Colonic mucosa (tissue), 4 donors: ENCODE measurements at regions not wholly inside any gene's neighbourhood (a gene's known extent, or its start where the extent isn't known, plus 50 kb on each side); places are given as distances from the start of the nearest gene placed in this dataset.

ENCODE experiments used
- DNase-seq: peaks from one replicate; pipeline ENCODE4 v3.0.0-alpha.2; 2020
- H3K27ac ChIP-seq: fragments of 200-600 bp; one replicate; pipeline ENCODE4 v1.8.0; 2021
- H3K27me3 ChIP-seq: fragments of 200-600 bp; one replicate; pipeline ENCODE4 v1.8.0; 2021
- H3K36me3 ChIP-seq: fragments of 200-600 bp; one replicate; pipeline ENCODE4 v1.8.0; 2021
- H3K4me1 ChIP-seq: fragments of 200-600 bp; one replicate; pipeline ENCODE4 v1.8.0; 2021; ENCODE audit warnings: mild to moderate bottlenecking
- H3K4me3 ChIP-seq: fragments of 200-600 bp; one replicate; pipeline ENCODE4 v1.8.0; 2021
- H3K9ac ChIP-seq, 2 donors: one replicate each; pipeline ENCODE4 v1.7.0; 2013; ENCODE audit warnings: control low read depth in 2 of 2, low read depth in 2 of 2, low read length in 2 of 2
- H3K9me3 ChIP-seq: fragments of 200-600 bp; one replicate; pipeline ENCODE4 v1.8.0; 2021
- CTCF ChIP-seq: fragments of 200-600 bp; IDR thresholded peaks from one replicate; pipeline ENCODE4 v1.8.0; 2022; ENCODE audit warnings: antibody characterized with exemption, mild to moderate bottlenecking
- intact Hi-C: fragments of 100-400 bp; cut with DNase I; formaldehyde crosslinking; loops from one replicate; pipeline ENCODE4 v1.14.1; 2022
- donor health status: healthy.
- donor health status: DM: no; HTN: no; CAD: no.
- donor health status: DM: no; HTN: no; CAD: no.

GRCh38 chr2:144686518-144687215, 166.7 kb upstream of the ZEB2 start:
- Histone ChIP-seq H3K27me3 (no peaks in the 10 kb centered on the region), H3K9me3 (no peaks in the 10 kb centered on the region), H3K4me1 (no peaks in the 10 kb centered on the region), H3K9ac (no peak overlapping the region), H3K36me3 (no peaks in the 10 kb centered on the region), H3K27ac (no peak overlapping the region), H3K4me3 (no peak overlapping the region)
- DNase-seq: no peak
- intact Hi-C loops: no loop called here
- TF ChIP-seq CTCF: no peak

GRCh38 chr2:144683966-144684365, 164.0 kb upstream of the ZEB2 start:
- intact Hi-C loops: no loop called here
- TF ChIP-seq CTCF: no peak
- Histone ChIP-seq H3K9me3 (no peaks in the 10 kb centered on the region), H3K27me3 (no peaks in the 10 kb centered on the region), H3K4me1 (no peaks in the 10 kb centered on the region), H3K27ac (no peak overlapping the region), H3K36me3 (no peaks in the 10 kb centered on the region), H3K4me3 (no peak overlapping the region), H3K9ac (no peak overlapping the region)
- no peak for DNase-seq

- no peaks in the 10 kb centered on the region for H3K4me1 ChIP-seq
- no peak for DNase-seq
- intact Hi-C loops: no loop called here
- no peak overlapping the region for H3K9ac ChIP-seq
- TF ChIP-seq CTCF: no peak
- H3K27me3 ChIP-seq: no peaks in the 10 kb centered on the region
- H3K9me3 ChIP-seq: no peaks in the 10 kb centered on the region
- H3K36me3 ChIP-seq: no peaks in the 10 kb centered on the region
- H3K4me3 ChIP-seq: no peak overlapping the region
- no peak overlapping the region for H3K27ac ChIP-seq
Measured at GRCh38 chr2:144683107-144683753, 163.3 kb upstream of the ZEB2 start.

GRCh38 chr2:144682248-144682647, 162.3 kb upstream of the ZEB2 start:
- DNase-seq: no peak
- no peaks in the 10 kb centered on the region for H3K9me3 ChIP-seq
- no peak overlapping the region for H3K27ac ChIP-seq
- H3K4me3 ChIP-seq: no peak overlapping the region
- TF ChIP-seq CTCF: no peak
- no peaks in the 10 kb centered on the region for H3K27me3 ChIP-seq
- no peaks in the 10 kb centered on the region for H3K36me3 ChIP-seq
- H3K4me1 ChIP-seq: no peaks in the 10 kb centered on the region
- intact Hi-C loops: no loop called here
- H3K9ac ChIP-seq: no peak overlapping the region

- TF ChIP-seq CTCF: no peak
- no peaks in the 10 kb centered on the region for H3K36me3 ChIP-seq
- no peaks in the 10 kb centered on the region for H3K27me3 ChIP-seq
- H3K27ac ChIP-seq: no peak overlapping the region
- H3K9ac ChIP-seq: no peak overlapping the region
- no peaks in the 10 kb centered on the region for H3K4me1 ChIP-seq
- no peak overlapping the region for H3K4me3 ChIP-seq
- intact Hi-C loops: no loop called here
- DNase-seq: no peak
- H3K9me3 ChIP-seq: no peaks in the 10 kb centered on the region
Measured at GRCh38 chr2:144681389-144681788, 161.5 kb upstream of the ZEB2 start.
